ENCODE measurements at regions not wholly inside any gene's neighbourhood (a gene's known extent, or its start where the extent isn't known, plus 50 kb on each side); places are given as distances from the start of the nearest gene placed in this dataset.

GRCh38 chr2:219939647-219940046 lies 312.2 kb downstream of the SLC4A3 start:
- Histone ChIP-seq H3K36me3 (replicated peaks in 1 of 2; ENCODE audit: insufficient read depth in 1 of 2, low read depth in 2 of 2) (no peaks in the 10 kb centered on the region), H3K4me1 (no peaks in the 10 kb centered on the region), H3K27ac (no peak overlapping the region), H3K27me3 (no peaks in the 10 kb centered on the region), H3K9me3 (no peaks in the 10 kb centered on the region), H3K4me3 (no peak overlapping the region)
- intact Hi-C loops (cut with DNase I) = no loop called here
- no peak for ATAC-seq
- WGBS, 2 donors = 70% methylated on average over 1 of the region's 1 CpG; no CpG with 5 or more reads in 1 of the 2 donors
- no peak for TF ChIP-seq CTCF (IDR thresholded peaks at IDR 0.05)
- TF ChIP-seq POLR2A (IDR thresholded peaks at IDR 0.05) = no peak
- DNase-seq = no peak

- no peaks in the 10 kb centered on the region for H3K4me1 ChIP-seq
- H3K9me3 ChIP-seq = no peaks in the 10 kb centered on the region
- H3K27me3 ChIP-seq = no peaks in the 10 kb centered on the region
- no peak for DNase-seq
- TF ChIP-seq CTCF (IDR thresholded peaks at IDR 0.05) (no peak), POLR2A (IDR thresholded peaks at IDR 0.05) (no peak)
- no peak overlapping the region for H3K4me3 ChIP-seq
- intact Hi-C loops (cut with DNase I) = no loop called here
- H3K36me3 ChIP-seq (replicated peaks in 1 of 2; ENCODE audit: insufficient read depth in 1 of 2, low read depth in 2 of 2) = no peaks in the 10 kb centered on the region
- no peak for ATAC-seq
- H3K27ac ChIP-seq = no peak overlapping the region
- WGBS, 2 donors = 78 to 81% methylated on average over 4 of the region's 4 CpGs
These were observed 317.4 kb downstream of the SLC4A3 start for GRCh38 chr2:219944866-219945265.

- no peaks in the 10 kb centered on the region for H3K36me3 ChIP-seq (replicated peaks in 1 of 2; ENCODE audit: insufficient read depth in 1 of 2, low read depth in 2 of 2)
- no peaks in the 10 kb centered on the region for H3K27me3 ChIP-seq
- no peak for TF ChIP-seq CTCF (IDR thresholded peaks at IDR 0.05)
- no peak for TF ChIP-seq POLR2A (IDR thresholded peaks at IDR 0.05)
- H3K9me3 ChIP-seq = no peaks in the 10 kb centered on the region
- intact Hi-C loops (cut with DNase I) = no loop called here
- no peak overlapping the region for H3K27ac ChIP-seq
- no peaks in the 10 kb centered on the region for H3K4me1 ChIP-seq
- no peak for DNase-seq
- ATAC-seq = no peak
- WGBS, 2 donors = 25 to 34% methylated on average over 1 of the region's 1 CpG
- H3K4me3 ChIP-seq = no peak overlapping the region
These were observed 318.6 kb downstream of the SLC4A3 start for GRCh38 chr2:219946021-219946420.

- ATAC-seq = no peak
- no peak overlapping the region for H3K27ac ChIP-seq
- no peak for DNase-seq
- no peak for TF ChIP-seq CTCF (IDR thresholded peaks at IDR 0.05)
- TF ChIP-seq POLR2A (IDR thresholded peaks at IDR 0.05) = no peak
- intact Hi-C loops (cut with DNase I) = no loop called here
- H3K36me3 ChIP-seq (replicated peaks in 1 of 2; ENCODE audit: insufficient read depth in 1 of 2, low read depth in 2 of 2) = no peaks in the 10 kb centered on the region
- no peaks in the 10 kb centered on the region for H3K9me3 ChIP-seq
- no peaks in the 10 kb centered on the region for H3K27me3 ChIP-seq
- H3K4me1 ChIP-seq = no peaks in the 10 kb centered on the region
- H3K4me3 ChIP-seq = no peak overlapping the region
These were observed 319.1 kb downstream of the SLC4A3 start for GRCh38 chr2:219946529-219946928.

- intact Hi-C loops (cut with DNase I) = no loop called here
- TF ChIP-seq CTCF (IDR thresholded peaks at IDR 0.05) = no peak
- TF ChIP-seq POLR2A (IDR thresholded peaks at IDR 0.05) = no peak
- no peaks in the 10 kb centered on the region for H3K4me1 ChIP-seq
- 66 to 71% methylated on average over 3 of the region's 3 CpGs for WGBS, 2 donors
- no peaks in the 10 kb centered on the region for H3K9me3 ChIP-seq
- no peaks in the 10 kb centered on the region for H3K36me3 ChIP-seq (replicated peaks in 1 of 2; ENCODE audit: insufficient read depth in 1 of 2, low read depth in 2 of 2)
- H3K27ac ChIP-seq = no peak overlapping the region
- H3K27me3 ChIP-seq = no peaks in the 10 kb centered on the region
- ATAC-seq (no peak), DNase-seq (no peak)
- H3K4me3 ChIP-seq = no peak overlapping the region
These were observed 320.1 kb downstream of the SLC4A3 start for GRCh38 chr2:219947575-219947974.

All from body of pancreas (tissue), 4 donors.